CD4-positive, alpha-beta T cell treated with Interleukin-17A for 1 hour (primary cell): ENCODE measurements at regions not wholly inside any gene's neighbourhood (a gene's known extent, or its start where the extent isn't known, plus 50 kb on each side); places are given as distances from the start of the nearest gene placed in this dataset.
A peak's percentile ranks its signal among the peaks of the same experiment; 100 is the strongest.

Source experiments
- DNase-seq: peaks from one replicate; pipeline ENCODE4 v3.0.0-alpha.2; 2020

GRCh38 chr4:108567831-108568230, 52.5 kb upstream of the RPL34 start:
- no peak for DNase-seq

GRCh38 chr4:108561116-108561515, 59.3 kb upstream of the RPL34 start:
- DNase-seq = no peak

GRCh38 chr4:108560616-108561015, 59.8 kb upstream of the RPL34 start:
- no peak for DNase-seq

- no peak for DNase-seq
Observed at GRCh38 chr4:108559911-108560310, 60.5 kb upstream of the RPL34 start.

- no peak for DNase-seq
Observed at GRCh38 chr4:108559068-108559793, 61.1 kb upstream of the RPL34 start.

GRCh38 chr4:108556588-108557200, 63.7 kb upstream of the RPL34 start:
- no peak for DNase-seq

- no peak for DNase-seq
Observed at GRCh38 chr4:108556166-108556565, 64.2 kb upstream of the RPL34 start.

- no peak for DNase-seq
Observed at GRCh38 chr4:108555701-108556100, 64.7 kb upstream of the RPL34 start.

- DNase-seq = no peak
Observed at GRCh38 chr4:108547682-108548081, 72.7 kb upstream of the RPL34 start.

GRCh38 chr4:108546728-108547127, 73.6 kb upstream of the RPL34 start:
- no peak for DNase-seq

GRCh38 chr4:108544481-108544880, 75.9 kb upstream of the RPL34 start:
- no peak for DNase-seq

GRCh38 chr4:108543359-108543968, 76.9 kb upstream of the RPL34 start:
- DNase-seq = no peak

- DNase-seq = no peak
Observed at GRCh38 chr4:108540536-108540935, 79.8 kb upstream of the RPL34 start.

GRCh38 chr4:108536577-108536976, 83.8 kb upstream of the RPL34 start:
- DNase-seq = no peak

- no peak for DNase-seq
Observed at GRCh38 chr4:108535757-108536156, 84.6 kb upstream of the RPL34 start.

- no peak for DNase-seq
Observed at GRCh38 chr4:108533876-108534275, 86.5 kb upstream of the RPL34 start.

GRCh38 chr4:108533245-108533844, 87.0 kb upstream of the RPL34 start:
- no peak for DNase-seq

GRCh38 chr4:108532738-108533137, 87.6 kb upstream of the RPL34 start:
- no peak for DNase-seq

- DNase-seq = no peak
Observed at GRCh38 chr4:108532187-108532586, 88.2 kb upstream of the RPL34 start.

GRCh38 chr4:108531461-108531860, 88.9 kb upstream of the RPL34 start:
- no peak for DNase-seq

GRCh38 chr4:108529984-108530905, 90.1 kb upstream of the RPL34 start:
- DNase-seq = no peak

- no peak for DNase-seq
Observed at GRCh38 chr4:108529102-108529501, 91.3 kb upstream of the RPL34 start.

- peak; percentile 46 for DNase-seq
Observed at GRCh38 chr4:108527723-108528122, 92.7 kb upstream of the RPL34 start.
